SK-N-MC (cell line): ENCODE measurements at regions not wholly inside any gene's neighbourhood (a gene's known extent, or its start where the extent isn't known, plus 50 kb on each side); places are given as distances from the start of the nearest gene placed in this dataset.

Source experiments
- DNase-seq: peaks from one replicate; pipeline ENCODE4 v3.0.0-alpha.2; 2011; ENCODE audit warnings: low read depth, low spot score
- H3K27ac ChIP-seq: fragments of 200-600 bp; sonication (generic); 2 replicates; pipeline ENCODE4 v1.5.1; 2016; ENCODE audit warnings: mixed run types
- H3K36me3 ChIP-seq: fragments of 200-600 bp; sonication (generic); 2 replicates; pipeline ENCODE4 v1.6.1; 2017; ENCODE audit warnings: antibody characterized with exemption, low read length, mixed read lengths; ENCODE audit not compliant: insufficient read depth
- H3K4me3 ChIP-seq: fragments of 200-600 bp; sonication (generic); 2 replicates; pipeline ENCODE4 v1.5.1; 2016
- H3K9ac ChIP-seq: fragments of 200-600 bp; sonication (generic); 2 replicates; pipeline ENCODE4 v1.8.0; 2017; ENCODE audit warnings: mixed run types, mixed read lengths; ENCODE audit not compliant: insufficient read length
- H3K9me3 ChIP-seq: fragments of 200-600 bp; sonication (generic); 2 replicates; pipeline ENCODE4 v1.6.1; 2017; ENCODE audit warnings: low read depth, mild to moderate bottlenecking, antibody characterized with exemption, low read length, moderate library complexity, mixed read lengths
- EZH2 ChIP-seq: fragments of 200-600 bp; sonication (generic); IDR thresholded peaks from one replicate; pipeline ENCODE4 v1.6.1; 2017; ENCODE audit warnings: antibody characterized with exemption
- FOXP2 ChIP-seq: optimal IDR thresholded peaks from 2 replicates; pipeline ENCODE3; 2011; ENCODE audit warnings: mild to moderate bottlenecking, moderate library complexity; ENCODE audit not compliant: insufficient read depth; ENCODE audit errors: extremely low read length, control extremely low read depth
- POLR2AphosphoS5 ChIP-seq: IDR thresholded peaks from 2 replicates; pipeline ENCODE4 v1.6.1; 2012; ENCODE audit warnings: mild to moderate bottlenecking, low read depth, low read length, borderline replicate concordance

- no peak for DNase-seq
- H3K36me3 ChIP-seq: no peaks in the 10 kb centered on the region
- H3K4me3 ChIP-seq: no peak overlapping the region
- H3K27ac ChIP-seq: no peak overlapping the region
- H3K9ac ChIP-seq: no peak overlapping the region
- no peak for TF ChIP-seq EZH2
- TF ChIP-seq POLR2AphosphoS5: no peak
- TF ChIP-seq FOXP2: no peak
- H3K9me3 ChIP-seq: no peaks in the 10 kb centered on the region
Observed at GRCh38 chr10:131694168-131694780, 206.5 kb upstream of the PPP2R2D start.

- no peak for TF ChIP-seq POLR2AphosphoS5
- no peak for TF ChIP-seq EZH2
- TF ChIP-seq FOXP2: no peak
- Histone ChIP-seq H3K9me3 (no peaks in the 10 kb centered on the region), H3K27ac (no peak overlapping the region)
Observed at GRCh38 chr10:131694781-131695495, 205.9 kb upstream of the PPP2R2D start.

GRCh38 chr10:131695496-131696165, 205.2 kb upstream of the PPP2R2D start:
- H3K27ac ChIP-seq: no peak overlapping the region

More at GRCh38 chr10:131694781-131695495, 205.9 kb upstream of the PPP2R2D start:
- Histone ChIP-seq H3K9ac (no peak overlapping the region), H3K4me3 (no peak overlapping the region), H3K36me3 (no peaks in the 10 kb centered on the region)
- DNase-seq: no peak

GRCh38 chr10:131697476-131698128, 203.2 kb upstream of the PPP2R2D start:
- H3K9me3 ChIP-seq: no peaks in the 10 kb centered on the region
- TF ChIP-seq EZH2: no peak
- TF ChIP-seq FOXP2: no peak
- TF ChIP-seq POLR2AphosphoS5: no peak
- H3K4me3 ChIP-seq: no peak overlapping the region
- no peak overlapping the region for H3K27ac ChIP-seq
- H3K36me3 ChIP-seq: no peaks in the 10 kb centered on the region
- DNase-seq: no peak
- H3K9ac ChIP-seq: no peak overlapping the region

More at GRCh38 chr10:131695496-131696165, 205.2 kb upstream of the PPP2R2D start:
- no peak overlapping the region for H3K4me3 ChIP-seq
- H3K36me3 ChIP-seq: no peaks in the 10 kb centered on the region
- H3K9me3 ChIP-seq: no peaks in the 10 kb centered on the region
- no peak for DNase-seq
- H3K9ac ChIP-seq: no peak overlapping the region
- TF ChIP-seq POLR2AphosphoS5 (no peak), FOXP2 (no peak), EZH2 (no peak)

- TF ChIP-seq POLR2AphosphoS5 (no peak), EZH2 (no peak), FOXP2 (no peak)
- Histone ChIP-seq H3K27ac (no peak overlapping the region), H3K36me3 (no peaks in the 10 kb centered on the region), H3K9ac (no peak overlapping the region), H3K9me3 (no peaks in the 10 kb centered on the region), H3K4me3 (no peak overlapping the region)
- DNase-seq: no peak
Observed at GRCh38 chr10:131698232-131698631, 202.6 kb upstream of the PPP2R2D start.

- Histone ChIP-seq H3K9me3 (no peaks in the 10 kb centered on the region), H3K27ac (no peak overlapping the region), H3K9ac (no peak overlapping the region), H3K4me3 (no peak overlapping the region), H3K36me3 (no peaks in the 10 kb centered on the region)
- DNase-seq: no peak
- TF ChIP-seq FOXP2 (no peak), EZH2 (no peak), POLR2AphosphoS5 (no peak)
Observed at GRCh38 chr10:131698986-131699385, 201.8 kb upstream of the PPP2R2D start.

- no peaks in the 10 kb centered on the region for H3K9me3 ChIP-seq
- H3K9ac ChIP-seq: no peak overlapping the region
- H3K36me3 ChIP-seq: no peaks in the 10 kb centered on the region
- no peak for DNase-seq
- TF ChIP-seq POLR2AphosphoS5 (no peak), EZH2 (no peak), FOXP2 (no peak)
- H3K27ac ChIP-seq: no peak overlapping the region
- no peak overlapping the region for H3K4me3 ChIP-seq
Observed at GRCh38 chr10:131700032-131700431, 200.8 kb upstream of the PPP2R2D start.

- H3K36me3 ChIP-seq: no peaks in the 10 kb centered on the region
- no peak overlapping the region for H3K27ac ChIP-seq
- H3K4me3 ChIP-seq: no peak overlapping the region
- no peaks in the 10 kb centered on the region for H3K9me3 ChIP-seq
- H3K9ac ChIP-seq: no peak overlapping the region
- TF ChIP-seq EZH2 (no peak), FOXP2 (no peak), POLR2AphosphoS5 (no peak)
- no peak for DNase-seq
Observed at GRCh38 chr10:131700506-131700905, 200.3 kb upstream of the PPP2R2D start.
